ENCODE measurements at regions not wholly inside any gene's neighbourhood (a gene's known extent, or its start where the extent isn't known, plus 50 kb on each side); places are given as distances from the start of the nearest gene placed in this dataset.

DNA sequence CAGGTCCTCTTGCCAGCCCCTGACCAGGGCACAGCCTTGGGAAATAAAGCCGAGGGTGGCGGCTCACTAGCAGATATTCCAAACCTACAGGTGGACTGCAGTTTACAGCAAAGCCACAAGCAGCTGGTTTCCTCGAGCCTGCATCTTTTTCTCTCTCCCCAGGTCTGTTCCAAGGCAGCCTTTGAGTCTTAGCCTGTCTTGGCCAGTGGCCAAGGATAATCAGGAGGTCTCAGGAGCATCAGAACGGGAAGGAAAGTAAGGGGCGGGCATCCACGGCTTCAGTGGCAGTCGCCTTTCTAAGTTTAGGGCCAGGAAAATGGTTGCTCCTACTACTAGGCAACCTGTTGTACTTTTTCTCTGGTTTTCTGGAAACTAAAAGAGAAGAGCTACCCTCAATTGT lies 219.7 kb upstream of the ZMIZ1 start:
- H3K4me3 Mint-ChIP-seq (ENCODE audit: unreplicated experiment) = no peak overlapping the region
- no peaks in the 10 kb centered on the region for H3K9me3 Mint-ChIP-seq (ENCODE audit: unreplicated experiment)
- H3K36me3 Mint-ChIP-seq (ENCODE audit: low read depth, unreplicated experiment) = no peaks in the 10 kb centered on the region
- TF ChIP-seq, protein P1, sequence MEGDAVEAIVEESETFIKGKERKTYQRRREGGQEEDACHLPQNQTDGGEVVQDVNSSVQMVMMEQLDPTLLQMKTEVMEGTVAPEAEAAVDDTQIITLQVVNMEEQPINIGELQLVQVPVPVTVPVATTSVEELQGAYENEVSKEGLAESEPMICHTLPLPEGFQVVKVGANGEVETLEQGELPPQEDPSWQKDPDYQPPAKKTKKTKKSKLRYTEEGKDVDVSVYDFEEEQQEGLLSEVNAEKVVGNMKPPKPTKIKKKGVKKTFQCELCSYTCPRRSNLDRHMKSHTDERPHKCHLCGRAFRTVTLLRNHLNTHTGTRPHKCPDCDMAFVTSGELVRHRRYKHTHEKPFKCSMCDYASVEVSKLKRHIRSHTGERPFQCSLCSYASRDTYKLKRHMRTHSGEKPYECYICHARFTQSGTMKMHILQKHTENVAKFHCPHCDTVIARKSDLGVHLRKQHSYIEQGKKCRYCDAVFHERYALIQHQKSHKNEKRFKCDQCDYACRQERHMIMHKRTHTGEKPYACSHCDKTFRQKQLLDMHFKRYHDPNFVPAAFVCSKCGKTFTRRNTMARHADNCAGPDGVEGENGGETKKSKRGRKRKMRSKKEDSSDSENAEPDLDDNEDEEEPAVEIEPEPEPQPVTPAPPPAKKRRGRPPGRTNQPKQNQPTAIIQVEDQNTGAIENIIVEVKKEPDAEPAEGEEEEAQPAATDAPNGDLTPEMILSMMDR (IDR thresholded peaks at IDR 0.05; ENCODE audit: unreplicated experiment) = no peak
- H3K27ac Mint-ChIP-seq (ENCODE audit: unreplicated experiment) = no peak overlapping the region
- peaks cover 4% of the 10 kb centered on the region for H3K4me1 Mint-ChIP-seq (ENCODE audit: unreplicated experiment)
- H3K27me3 Mint-ChIP-seq (ENCODE audit: unreplicated experiment) = no peaks in the 10 kb centered on the region
- DNase-seq (ENCODE audit: low spot score) = no peak

- H3K36me3 Mint-ChIP-seq (ENCODE audit: low read depth, unreplicated experiment) = no peaks in the 10 kb centered on the region
- TF ChIP-seq, protein P1 (IDR thresholded peaks at IDR 0.05; ENCODE audit: unreplicated experiment) = no peak
- H3K9me3 Mint-ChIP-seq (ENCODE audit: unreplicated experiment) = no peaks in the 10 kb centered on the region
- no peak overlapping the region for H3K27ac Mint-ChIP-seq (ENCODE audit: unreplicated experiment)
- H3K4me1 Mint-ChIP-seq (ENCODE audit: unreplicated experiment) = peaks cover 4% of the 10 kb centered on the region
- H3K4me3 Mint-ChIP-seq (ENCODE audit: unreplicated experiment) = no peak overlapping the region
- no peak for DNase-seq (ENCODE audit: low spot score)
- no peaks in the 10 kb centered on the region for H3K27me3 Mint-ChIP-seq (ENCODE audit: unreplicated experiment)
These were observed 219.0 kb upstream of the ZMIZ1 start for GRCh38 chr10:78849731-78850130.

DNA sequence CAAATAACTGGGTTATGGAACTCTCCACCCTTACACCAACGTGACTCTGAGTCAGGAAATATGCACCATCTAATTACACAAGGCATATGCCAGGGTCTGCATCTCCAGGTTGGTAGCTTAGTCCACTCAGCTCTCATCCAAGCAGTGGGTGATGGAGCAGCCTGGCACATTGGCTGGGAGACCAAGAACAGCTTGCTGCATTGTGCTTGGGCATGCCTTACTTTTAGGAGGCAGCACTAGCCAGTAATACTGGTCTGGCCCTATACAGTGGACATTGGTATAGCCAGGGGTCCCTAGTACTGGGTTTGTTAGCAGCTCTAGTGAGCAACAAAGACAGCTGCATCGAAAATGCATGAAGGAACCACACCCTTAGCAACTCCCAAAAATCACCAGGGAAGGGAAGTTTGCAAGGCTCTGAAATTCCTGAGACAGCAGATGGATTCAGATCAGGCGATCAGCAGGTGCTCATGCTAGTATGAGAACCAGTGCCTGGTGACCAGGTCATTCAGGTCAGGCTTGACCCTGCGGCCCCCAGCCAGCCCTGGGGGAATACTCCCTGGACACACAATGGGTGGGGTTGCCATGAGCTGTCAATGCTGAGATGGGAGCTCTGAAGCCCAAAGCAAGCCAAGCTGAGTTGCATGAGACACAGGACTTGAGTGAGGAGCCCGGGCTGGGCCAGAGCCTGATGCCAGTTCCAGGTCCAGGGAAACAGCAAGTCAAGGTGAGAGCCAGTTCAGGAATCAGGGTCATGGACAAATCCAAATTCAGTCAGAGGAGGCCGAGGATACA lies 217.9 kb upstream of the ZMIZ1 start:
- DNase-seq (ENCODE audit: low spot score) = no peak
- Mint-ChIP-seq H3K4me1 (ENCODE audit: unreplicated experiment) (peaks cover 4% of the 10 kb centered on the region), H3K27ac (ENCODE audit: unreplicated experiment) (no peak overlapping the region), H3K9me3 (ENCODE audit: unreplicated experiment) (no peaks in the 10 kb centered on the region), H3K36me3 (ENCODE audit: low read depth, unreplicated experiment) (no peaks in the 10 kb centered on the region), H3K4me3 (ENCODE audit: unreplicated experiment) (no peak overlapping the region), H3K27me3 (ENCODE audit: unreplicated experiment) (no peaks in the 10 kb centered on the region)
- TF ChIP-seq, protein P1 (IDR thresholded peaks at IDR 0.05; ENCODE audit: unreplicated experiment) = no peak

DNA sequence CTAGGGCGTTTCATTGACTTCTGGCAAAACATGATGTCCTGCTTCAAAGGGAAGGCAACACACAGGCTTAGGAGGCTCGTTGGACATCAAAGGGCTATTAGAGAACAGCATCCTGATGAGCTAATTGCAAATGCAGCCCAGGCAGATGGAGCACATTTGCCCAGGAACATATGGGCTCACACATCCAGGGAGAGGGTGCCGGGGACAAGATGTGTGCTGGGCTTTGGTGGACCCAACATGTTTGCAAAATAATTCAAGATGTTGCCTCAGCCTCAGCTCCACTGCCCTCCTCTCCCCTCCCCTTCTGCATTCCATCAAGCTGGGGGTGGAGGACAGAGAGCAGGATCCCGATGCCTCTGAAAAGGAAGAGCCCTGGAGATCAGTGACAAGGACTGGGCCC lies 217.1 kb upstream of the ZMIZ1 start:
- Mint-ChIP-seq H3K9me3 (ENCODE audit: unreplicated experiment) (no peaks in the 10 kb centered on the region), H3K4me3 (ENCODE audit: unreplicated experiment) (no peak overlapping the region), H3K36me3 (ENCODE audit: low read depth, unreplicated experiment) (no peaks in the 10 kb centered on the region), H3K4me1 (ENCODE audit: unreplicated experiment) (peaks cover 4% of the 10 kb centered on the region), H3K27ac (ENCODE audit: unreplicated experiment) (no peak overlapping the region), H3K27me3 (ENCODE audit: unreplicated experiment) (no peaks in the 10 kb centered on the region)
- DNase-seq (ENCODE audit: low spot score) = no peak
- TF ChIP-seq, protein P1 (IDR thresholded peaks at IDR 0.05; ENCODE audit: unreplicated experiment) = no peak

DNA sequence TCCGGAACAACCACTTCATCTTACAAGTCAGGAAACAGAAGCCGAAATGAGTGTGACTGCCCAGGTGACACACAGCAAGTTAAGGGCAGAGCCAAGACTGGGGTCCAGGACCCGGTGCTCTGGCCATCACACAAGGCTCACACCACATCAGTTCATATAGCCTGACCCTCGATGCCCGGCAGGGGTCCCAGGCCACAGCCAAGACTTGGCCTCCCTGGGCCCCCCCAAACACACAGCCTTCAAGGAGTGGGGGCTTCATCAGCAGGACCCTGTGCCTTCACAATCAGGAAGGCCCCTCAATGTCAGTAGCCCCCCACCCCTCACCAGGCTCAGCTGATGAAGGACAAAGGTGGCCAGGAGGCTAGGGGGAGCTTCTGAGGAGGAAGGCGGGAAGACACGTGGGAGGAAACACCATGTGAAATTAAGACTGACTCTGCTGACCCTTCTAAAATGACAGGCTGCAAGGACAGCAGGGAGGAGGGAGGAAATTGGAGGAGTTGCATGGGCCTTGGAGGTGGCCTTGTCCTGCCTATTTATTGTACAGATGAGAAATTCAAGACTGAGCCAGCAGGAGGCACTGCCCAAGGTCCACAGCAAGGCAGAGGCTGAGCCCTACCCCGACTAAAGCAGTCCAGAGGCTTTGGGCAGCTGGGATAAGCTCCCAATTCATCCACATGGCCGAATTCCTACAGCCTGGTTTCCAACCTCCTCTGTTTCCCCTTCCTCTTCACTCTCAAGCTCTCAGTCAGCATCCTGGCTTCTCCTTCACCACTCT lies 216.1 kb upstream of the ZMIZ1 start:
- TF ChIP-seq, protein P1 (IDR thresholded peaks at IDR 0.05; ENCODE audit: unreplicated experiment) = peak; percentile 40
- no peaks in the 10 kb centered on the region for H3K9me3 Mint-ChIP-seq (ENCODE audit: unreplicated experiment)
- no peaks in the 10 kb centered on the region for H3K36me3 Mint-ChIP-seq (ENCODE audit: low read depth, unreplicated experiment)
- no peak overlapping the region for H3K4me3 Mint-ChIP-seq (ENCODE audit: unreplicated experiment)
- H3K4me1 Mint-ChIP-seq (ENCODE audit: unreplicated experiment) = peaks cover 4% of the 10 kb centered on the region
- no peak overlapping the region for H3K27ac Mint-ChIP-seq (ENCODE audit: unreplicated experiment)
- peaks cover 2% of the 10 kb centered on the region for H3K27me3 Mint-ChIP-seq (ENCODE audit: unreplicated experiment)
- peak; percentile 35 for DNase-seq (ENCODE audit: low spot score)
